NCI-H69 (cell line): ENCODE measurements at regions not wholly inside any gene's neighbourhood (a gene's known extent, or its start where the extent isn't known, plus 50 kb on each side); places are given as distances from the start of the nearest gene placed in this dataset.
"Not testable (repeated sequence)": the region's sequence is repeated elsewhere in the genome, so short reads cannot be mapped to it uniquely, and the experiment has no call there.

ENCODE experiments used
- DNase-seq: peaks from one replicate; lab custom pipeline; 2025; lab: John Stamatoyannopoulos, UW

GRCh38 chr9:108765265-108765664 lies 90.5 kb downstream of the ACTL7B start:
- no peak for DNase-seq

DNA sequence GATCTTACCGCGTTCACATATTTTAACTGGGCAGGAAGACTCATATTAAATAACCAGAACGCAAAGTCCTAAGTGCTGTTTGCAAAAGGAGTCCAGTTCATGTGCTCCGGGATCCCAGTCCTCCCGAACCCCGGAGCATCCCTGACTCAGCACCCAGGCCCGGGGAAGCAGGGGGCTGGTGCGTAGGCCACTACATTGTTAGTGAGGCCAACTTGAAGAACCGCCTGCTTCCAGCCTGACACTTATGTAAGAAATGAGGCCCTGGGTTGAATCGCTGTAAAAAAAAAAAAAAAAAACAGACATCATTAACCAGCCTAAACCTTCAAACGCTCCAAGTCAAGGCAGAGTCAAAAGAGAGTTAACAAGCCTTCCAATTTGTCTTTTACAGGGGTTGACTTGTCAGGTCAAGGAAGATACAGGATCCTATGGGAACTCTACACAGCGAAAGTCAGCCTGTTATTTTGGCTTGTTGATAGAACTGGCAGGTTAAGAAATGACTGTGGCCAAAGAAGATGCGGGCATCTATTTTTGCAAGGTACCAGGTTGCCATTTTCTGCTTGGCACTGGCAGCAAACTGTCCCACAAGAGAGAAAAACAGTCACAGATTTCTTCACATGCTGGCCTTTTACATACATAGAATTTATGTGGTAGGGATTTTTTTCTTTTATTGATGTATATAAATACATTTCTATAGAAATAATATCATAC lies 93.3 kb downstream of the ACTL7B start:
- no peak for DNase-seq

DNA sequence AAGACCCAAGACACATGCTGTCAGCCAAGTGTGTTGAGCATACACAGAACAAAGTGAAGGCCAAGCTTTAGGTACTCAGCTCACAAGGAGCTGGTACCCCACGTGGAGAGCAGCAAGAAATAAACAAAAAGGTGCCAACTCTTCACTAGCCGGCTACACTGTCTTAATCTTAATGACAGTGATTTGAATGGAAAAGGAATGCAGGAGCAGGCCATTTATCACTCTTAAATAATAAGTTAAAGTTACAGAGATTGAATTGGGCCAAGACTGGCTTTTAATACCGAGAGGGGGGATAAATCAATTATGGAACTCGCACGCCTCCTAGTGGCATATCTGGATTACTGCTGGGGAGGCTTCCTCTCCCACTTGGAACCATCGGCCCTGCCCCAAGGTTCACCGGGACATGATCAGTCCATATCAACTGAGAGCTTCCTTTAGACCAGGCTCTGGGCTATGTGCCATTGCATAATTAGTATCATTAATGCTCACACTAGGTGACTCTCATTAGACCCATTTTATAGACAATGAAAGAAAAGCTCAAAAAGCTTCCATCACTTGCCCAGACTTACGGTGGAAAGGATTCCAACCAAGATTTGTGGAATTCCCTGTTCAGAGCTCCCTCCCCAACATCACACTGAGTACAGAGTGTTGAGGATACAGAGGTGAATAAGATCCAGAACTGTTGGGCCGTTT lies 94.0 kb downstream of the ACTL7B start:
- peak; percentile 81 for DNase-seq

DNA sequence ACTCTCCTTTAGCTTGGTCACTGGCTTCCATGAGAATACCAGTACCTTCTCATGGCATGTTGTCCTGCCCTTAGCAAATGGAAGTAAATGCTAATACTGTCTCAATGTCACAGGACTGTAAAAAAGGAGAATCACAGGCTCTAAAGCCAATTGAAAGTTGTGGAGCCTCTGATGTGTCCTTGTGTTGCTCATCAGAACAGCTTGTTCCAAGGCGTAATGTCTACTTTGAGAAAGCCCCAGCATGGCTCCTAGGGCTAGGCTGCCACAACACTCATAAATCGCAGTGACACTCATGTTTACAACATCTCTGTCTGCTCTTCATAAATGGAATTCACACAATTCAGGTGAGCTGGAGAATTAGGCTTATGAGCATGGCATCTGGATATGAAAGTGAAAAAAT lies 94.9 kb downstream of the ACTL7B start:
- peak; percentile 71 for DNase-seq

GRCh38 chr9:108759835-108760234 lies 96.0 kb downstream of the ACTL7B start:
- DNase-seq: peak; percentile 77

GRCh38 chr9:108759399-108759798 lies 96.4 kb downstream of the ACTL7B start:
- peak; percentile 75 for DNase-seq

GRCh38 chr9:108756746-108757490 lies 98.9 kb downstream of the ACTL7B start:
- peak; percentile 78 for DNase-seq

GRCh38 chr9:108755979-108756378 lies 99.8 kb downstream of the ACTL7B start:
- DNase-seq: no peak

GRCh38 chr9:108751369-108751768 lies 104.4 kb downstream of the ACTL7B start:
- peak; percentile 18 for DNase-seq

DNA sequence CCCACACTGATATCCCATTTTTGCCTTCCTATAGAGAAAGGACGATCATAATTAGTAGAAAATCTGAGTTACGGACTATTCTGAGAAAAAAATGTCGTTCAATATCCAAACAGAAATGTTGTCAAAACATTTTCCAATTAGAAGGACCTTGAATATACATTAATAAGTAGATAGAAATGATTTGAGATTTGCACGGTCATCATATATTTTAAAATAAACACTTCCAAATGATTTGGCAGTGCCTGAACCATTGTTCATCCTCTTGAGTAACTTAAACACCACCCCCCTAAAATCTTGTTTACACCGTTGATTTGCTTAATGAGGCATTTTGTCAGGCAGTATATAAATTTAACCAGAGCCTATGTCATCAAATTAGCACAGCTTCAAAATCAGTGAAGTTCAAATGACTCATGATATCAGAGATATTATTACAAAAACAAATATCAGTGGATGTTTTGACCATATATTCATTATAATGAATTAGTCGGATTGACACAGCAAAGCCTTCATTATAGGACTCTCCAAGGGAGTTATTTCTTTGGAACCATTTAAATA lies 105.0 kb downstream of the ACTL7B start:
- peak; percentile 71 for DNase-seq

- DNase-seq: no peak
These were observed 107.0 kb downstream of the ACTL7B start for GRCh38 chr9:108748776-108749175.

GRCh38 chr9:108746864-108747263 lies 108.9 kb downstream of the ACTL7B start:
- DNase-seq: peak; percentile 73

GRCh38 chr9:108746001-108746400 lies 109.8 kb downstream of the ACTL7B start:
- DNase-seq: no peak

DNA sequence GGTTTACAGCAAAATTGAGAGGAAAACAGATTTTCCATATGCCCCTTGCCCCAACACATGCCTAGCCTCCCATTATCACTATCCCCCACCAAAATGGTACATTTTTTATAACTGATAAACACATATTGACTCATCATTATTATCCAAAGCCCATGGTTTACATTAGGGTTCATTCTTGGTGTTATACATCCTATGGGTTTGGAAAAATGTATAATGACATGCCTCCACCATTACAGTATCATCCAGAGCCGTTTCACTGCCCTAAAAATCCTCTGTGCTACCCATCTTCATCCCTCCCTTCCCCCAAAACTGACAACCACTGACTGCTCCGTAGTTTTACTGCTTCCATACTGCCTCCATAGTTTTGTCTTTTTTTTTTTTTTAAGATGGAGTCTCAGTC lies 111.1 kb downstream of the ACTL7B start:
- no peak for DNase-seq

DNA sequence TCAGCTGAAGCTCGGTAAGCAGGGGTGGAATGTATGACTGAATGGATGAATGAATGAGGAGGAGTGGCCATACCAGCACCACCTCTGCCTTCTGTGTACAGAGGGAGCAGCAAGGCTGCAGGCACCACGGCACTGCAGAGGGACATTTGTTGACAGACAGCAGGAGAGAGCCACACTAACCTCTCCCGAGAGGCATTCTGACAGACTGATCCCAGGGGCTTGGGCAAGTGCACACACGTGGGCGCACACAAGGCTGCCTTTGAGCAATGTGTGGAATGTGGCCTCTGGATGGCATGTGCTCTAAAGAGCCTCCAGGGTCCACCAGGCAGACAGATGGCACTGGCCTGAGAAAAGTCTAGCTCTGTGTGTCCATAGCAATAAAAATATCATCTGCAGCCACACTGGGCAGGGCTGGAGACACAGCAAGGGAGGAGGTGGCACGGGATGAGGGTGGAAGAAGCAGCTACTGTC lies 111.8 kb downstream of the ACTL7B start:
- DNase-seq: peak; percentile 97

DNA sequence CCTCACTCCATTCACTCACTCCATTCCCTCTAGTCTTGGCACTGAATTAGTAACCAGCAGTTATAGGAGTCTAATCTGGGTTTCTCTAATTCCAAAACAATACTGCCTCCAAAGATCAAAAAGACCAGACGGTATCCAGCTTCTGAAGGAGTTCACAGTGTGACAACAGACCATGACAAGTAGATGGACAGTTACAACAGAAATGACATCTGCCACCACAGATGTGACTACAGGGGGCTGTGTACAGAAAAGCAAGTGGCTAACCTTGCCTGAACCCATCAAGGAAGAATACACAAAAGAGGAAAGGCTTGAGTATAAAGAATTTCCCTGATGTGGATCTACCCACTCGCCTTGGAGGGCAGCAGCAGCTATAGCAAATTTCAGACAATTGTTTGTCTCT lies 112.4 kb downstream of the ACTL7B start:
- peak; percentile 94 for DNase-seq

DNA sequence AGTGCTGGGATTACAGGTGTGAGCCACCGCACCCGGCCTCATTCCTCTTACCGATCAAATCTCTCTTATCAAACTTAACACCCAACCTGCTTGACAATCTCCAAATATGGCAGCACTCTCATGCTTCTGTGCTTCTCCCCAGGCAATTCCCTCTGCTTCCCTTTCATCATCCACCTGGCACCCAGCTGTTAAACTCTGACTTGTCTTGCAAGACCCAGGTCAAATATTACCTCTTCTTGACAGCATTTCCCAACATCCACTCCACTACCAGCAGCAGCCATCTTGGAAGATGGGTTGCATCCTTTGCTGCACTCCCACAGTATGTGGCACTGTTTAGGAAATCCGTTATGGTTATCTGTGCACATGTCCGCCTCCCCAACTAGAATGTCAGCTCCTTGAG lies 113.6 kb downstream of the ACTL7B start:
- no peak for DNase-seq

GRCh38 chr9:108731292-108731691 lies 124.5 kb downstream of the ACTL7B start:
- not testable (repeated sequence) for DNase-seq

DNA sequence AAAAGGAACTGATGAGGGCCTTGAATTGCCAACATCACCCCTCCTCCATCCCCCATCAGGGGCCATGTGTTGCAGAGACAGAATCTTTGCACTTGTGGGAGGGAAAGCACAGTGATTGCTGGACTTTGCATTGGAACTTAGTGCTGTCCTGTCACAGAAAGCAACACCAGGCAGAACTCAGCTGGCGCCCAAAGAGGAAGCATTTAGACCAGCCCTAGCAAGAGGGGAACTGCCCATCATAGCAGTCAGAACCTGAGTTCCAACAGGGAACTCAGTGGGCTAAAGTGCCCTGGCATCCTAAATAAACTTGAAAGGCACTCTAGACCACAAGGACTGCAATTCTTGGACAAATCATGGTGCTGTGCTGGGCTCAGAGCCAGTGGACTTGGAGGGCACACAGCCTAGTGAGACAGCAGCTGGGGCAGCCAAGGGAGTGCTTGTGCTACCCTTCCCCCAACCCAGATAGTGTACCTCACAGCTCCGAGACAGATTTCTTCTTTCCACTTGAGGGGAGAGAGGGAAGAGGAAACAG lies 128.1 kb downstream of the ACTL7B start:
- DNase-seq: no peak

GRCh38 chr9:108724652-108725051 lies 131.1 kb downstream of the ACTL7B start:
- no peak for DNase-seq

DNA sequence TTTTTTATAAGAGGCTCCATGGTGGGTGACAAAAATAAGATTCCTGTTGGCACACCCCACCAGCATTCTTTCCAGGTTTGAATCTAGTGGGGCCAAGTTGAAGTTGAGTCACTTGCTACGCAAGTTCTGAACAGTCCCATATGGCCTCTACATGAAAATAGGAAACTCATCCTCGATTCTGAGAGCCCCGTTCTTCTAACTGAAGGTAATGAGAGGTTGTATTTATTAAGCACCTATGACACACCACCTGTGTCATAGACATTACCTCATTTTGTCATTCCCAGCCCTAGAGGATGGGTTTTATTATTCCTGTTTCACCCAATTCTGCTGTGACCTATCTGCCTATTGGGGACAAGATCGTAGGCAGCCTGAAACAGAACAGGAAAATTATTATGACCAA lies 131.7 kb downstream of the ACTL7B start:
- no peak for DNase-seq

- no peak for DNase-seq
These were observed 133.4 kb downstream of the ACTL7B start for GRCh38 chr9:108722396-108722795.
